ENCODE measurements at regions not wholly inside any gene's neighbourhood (a gene's known extent, or its start where the extent isn't known, plus 50 kb on each side); places are given as distances from the start of the nearest gene placed in this dataset.

- TF ChIP-seq FOXP2 (optimal IDR thresholded peaks at IDR 0.05; ENCODE audit: borderline replicate concordance, extremely low read depth, extremely low read length, insufficient read depth) (no peak), POLR2AphosphoS5 (IDR thresholded peaks at IDR 0.05; ENCODE audit: low read depth, low read length) (no peak), REST (IDR thresholded peaks at IDR 0.05; ENCODE audit: insufficient read depth in 1 of 2, low read depth in 2 of 2, low read length in 2 of 2) (no peak), TAF1 (IDR thresholded peaks at IDR 0.05; ENCODE audit: borderline replicate concordance, insufficient read depth, low read length) (no peak), SIN3A (IDR thresholded peaks at IDR 0.05; ENCODE audit: borderline replicate concordance, insufficient read depth, low read length) (no peak)
These were observed 599.6 kb upstream of the LCORL start for GRCh38 chr4:18621186-18621585.

- no peak for TF ChIP-seq POLR2AphosphoS5 (IDR thresholded peaks at IDR 0.05; ENCODE audit: low read depth, low read length)
- TF ChIP-seq REST (IDR thresholded peaks at IDR 0.05; ENCODE audit: insufficient read depth in 1 of 2, low read depth in 2 of 2, low read length in 2 of 2), result no peak
- TF ChIP-seq SIN3A (IDR thresholded peaks at IDR 0.05; ENCODE audit: borderline replicate concordance, insufficient read depth, low read length), result no peak
- TF ChIP-seq TAF1 (IDR thresholded peaks at IDR 0.05; ENCODE audit: borderline replicate concordance, insufficient read depth, low read length), result no peak
- no peak for TF ChIP-seq FOXP2 (optimal IDR thresholded peaks at IDR 0.05; ENCODE audit: borderline replicate concordance, extremely low read depth, extremely low read length, insufficient read depth)
These were observed 595.2 kb upstream of the LCORL start for GRCh38 chr4:18616720-18617119.

- TF ChIP-seq REST (IDR thresholded peaks at IDR 0.05; ENCODE audit: insufficient read depth in 1 of 2, low read depth in 2 of 2, low read length in 2 of 2) (no peak), TAF1 (IDR thresholded peaks at IDR 0.05; ENCODE audit: borderline replicate concordance, insufficient read depth, low read length) (no peak), FOXP2 (optimal IDR thresholded peaks at IDR 0.05; ENCODE audit: borderline replicate concordance, extremely low read depth, extremely low read length, insufficient read depth) (no peak), POLR2AphosphoS5 (IDR thresholded peaks at IDR 0.05; ENCODE audit: low read depth, low read length) (no peak), SIN3A (IDR thresholded peaks at IDR 0.05; ENCODE audit: borderline replicate concordance, insufficient read depth, low read length) (no peak)
These were observed 589.5 kb upstream of the LCORL start for GRCh38 chr4:18611026-18611425.

- TF ChIP-seq FOXP2 (optimal IDR thresholded peaks at IDR 0.05; ENCODE audit: borderline replicate concordance, extremely low read depth, extremely low read length, insufficient read depth), result no peak
- no peak for TF ChIP-seq TAF1 (IDR thresholded peaks at IDR 0.05; ENCODE audit: borderline replicate concordance, insufficient read depth, low read length)
- no peak for TF ChIP-seq REST (IDR thresholded peaks at IDR 0.05; ENCODE audit: insufficient read depth in 1 of 2, low read depth in 2 of 2, low read length in 2 of 2)
- no peak for TF ChIP-seq SIN3A (IDR thresholded peaks at IDR 0.05; ENCODE audit: borderline replicate concordance, insufficient read depth, low read length)
- TF ChIP-seq POLR2AphosphoS5 (IDR thresholded peaks at IDR 0.05; ENCODE audit: low read depth, low read length), result no peak
These were observed 587.5 kb upstream of the LCORL start for GRCh38 chr4:18608908-18609533.

All from PFSK-1 (cell line).